ENCODE measurements at regions not wholly inside any gene's neighbourhood (a gene's known extent, or its start where the extent isn't known, plus 50 kb on each side); places are given as distances from the start of the nearest gene placed in this dataset.

GRCh38 chr13:80284290-80284689 lies 56.6 kb downstream of the SPRY2 start:
- no peak for DNase-seq (ENCODE audit: low read depth)

GRCh38 chr13:80278706-80279105 lies 62.2 kb downstream of the SPRY2 start:
- no peak for DNase-seq (ENCODE audit: low read depth)

GRCh38 chr13:80276371-80277289 lies 64.3 kb downstream of the SPRY2 start:
- no peak for DNase-seq (ENCODE audit: low read depth)

- DNase-seq (ENCODE audit: low read depth), result no peak
Measured at GRCh38 chr13:80274643-80275042, 66.3 kb downstream of the SPRY2 start.

- no peak for DNase-seq (ENCODE audit: low read depth)
Measured at GRCh38 chr13:80273718-80274117, 67.2 kb downstream of the SPRY2 start.

GRCh38 chr13:80265348-80265747 lies 75.6 kb downstream of the SPRY2 start:
- no peak for DNase-seq (ENCODE audit: low read depth)

- DNase-seq (ENCODE audit: low read depth), result no peak
Measured at GRCh38 chr13:80263745-80264513, 77.0 kb downstream of the SPRY2 start.

GRCh38 chr13:80262051-80262695 lies 78.8 kb downstream of the SPRY2 start:
- no peak for DNase-seq (ENCODE audit: low read depth)

GRCh38 chr13:80259159-80259558 lies 81.8 kb downstream of the SPRY2 start:
- no peak for DNase-seq (ENCODE audit: low read depth)

- no peak for DNase-seq (ENCODE audit: low read depth)
Measured at GRCh38 chr13:80256352-80256932, 84.5 kb downstream of the SPRY2 start.

- no peak for DNase-seq (ENCODE audit: low read depth)
Measured at GRCh38 chr13:80255946-80256345, 85.0 kb downstream of the SPRY2 start.

- no peak for DNase-seq (ENCODE audit: low read depth)
Measured at GRCh38 chr13:80251403-80251802, 89.5 kb downstream of the SPRY2 start.

GRCh38 chr13:80250213-80250810 lies 90.6 kb downstream of the SPRY2 start:
- DNase-seq (ENCODE audit: low read depth), result no peak

GRCh38 chr13:80249516-80250212 lies 91.3 kb downstream of the SPRY2 start:
- no peak for DNase-seq (ENCODE audit: low read depth)

- no peak for DNase-seq (ENCODE audit: low read depth)
Measured at GRCh38 chr13:80245162-80245733, 95.7 kb downstream of the SPRY2 start.

- no peak for DNase-seq (ENCODE audit: low read depth)
Measured at GRCh38 chr13:80244574-80244973, 96.4 kb downstream of the SPRY2 start.

- no peak for DNase-seq (ENCODE audit: low read depth)
Measured at GRCh38 chr13:80242728-80243427, 98.0 kb downstream of the SPRY2 start.

GRCh38 chr13:80239571-80240255 lies 101.2 kb downstream of the SPRY2 start:
- DNase-seq (ENCODE audit: low read depth), result no peak

GRCh38 chr13:80239116-80239515 lies 101.8 kb downstream of the SPRY2 start:
- DNase-seq (ENCODE audit: low read depth), result no peak

GRCh38 chr13:80237646-80238045 lies 103.3 kb downstream of the SPRY2 start:
- no peak for DNase-seq (ENCODE audit: low read depth)
